Cardiac fibroblast (primary cell): ENCODE measurements at regions not wholly inside any gene's neighbourhood (a gene's known extent, or its start where the extent isn't known, plus 50 kb on each side); places are given as distances from the start of the nearest gene placed in this dataset.
A peak's percentile ranks its signal among the peaks of the same experiment; 100 is the strongest.
"Not testable (repeated sequence)": the region's sequence is repeated elsewhere in the genome, so short reads cannot be mapped to it uniquely, and the experiment has no call there.

Experiments
- DNase-seq, 2 donors: peaks; one replicate each; pipeline versions ENCODE4 v3.0.0 to v3.0.0-alpha.2; 2010; ENCODE audit warnings: low read depth in 2 of 2
- H3K4me3 ChIP-seq, 2 donors: replicated peaks in 1 of 2; 1 replicate in 1 of 2; 2 replicates in 1 of 2; pipeline ENCODE4 v1.5.1; 2011; ENCODE audit warnings: low read depth in 2 of 2, low read length in 2 of 2, mild to moderate bottlenecking in 2 of 2, moderate library complexity in 1 of 2

DNA sequence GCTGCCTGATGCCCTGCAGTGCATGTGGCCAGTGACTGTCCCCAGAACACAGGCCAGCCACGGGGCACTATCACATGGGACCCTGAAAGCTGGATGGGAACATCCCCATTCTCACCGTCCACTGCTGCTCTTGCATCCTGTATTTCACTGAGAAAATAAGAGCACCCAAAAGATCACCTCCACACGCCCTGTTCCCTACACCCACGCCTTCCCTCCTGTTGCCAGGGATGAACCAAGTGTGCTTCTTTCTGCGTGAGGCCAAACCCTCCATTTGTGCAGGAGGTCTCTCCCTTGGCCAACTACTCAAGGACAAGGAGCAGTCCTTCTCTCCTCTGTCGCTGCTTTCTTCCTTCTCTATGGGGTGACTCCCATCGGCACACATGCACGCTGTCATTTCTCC is 118.3 kb downstream of the LRRC37A3 start:
- H3K4me3 ChIP-seq, DNase-seq: not testable (repeated sequence)

- not testable (repeated sequence) for DNase-seq, H3K4me3 ChIP-seq
Observed at GRCh38 chr17:64800361-64800895, 118.8 kb downstream of the LRRC37A3 start.

GRCh38 chr17:64799543-64800188 is 119.6 kb downstream of the LRRC37A3 start:
- not testable (repeated sequence) for DNase-seq, H3K4me3 ChIP-seq

GRCh38 chr17:64798961-64799360 is 120.3 kb downstream of the LRRC37A3 start:
- not testable (repeated sequence) for H3K4me3 ChIP-seq, DNase-seq

DNA sequence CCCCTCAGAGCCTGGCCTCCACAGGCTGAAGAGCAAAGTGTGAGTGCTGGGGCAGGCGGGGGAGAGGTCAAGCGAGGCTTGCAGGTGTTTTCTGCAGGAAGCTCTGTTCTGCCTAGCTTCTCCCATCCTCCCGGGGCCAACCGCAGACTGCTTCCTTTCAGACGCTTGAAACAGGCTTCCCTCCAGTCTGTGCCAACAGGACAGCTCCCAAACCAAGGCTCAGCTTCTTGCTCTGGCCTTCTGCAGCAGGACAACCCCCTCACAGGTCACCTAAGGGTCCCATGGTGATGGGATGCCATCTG is 120.8 kb downstream of the LRRC37A3 start:
- not testable (repeated sequence) for H3K4me3 ChIP-seq, DNase-seq

GRCh38 chr17:64797746-64798488 is 121.4 kb downstream of the LRRC37A3 start:
- not testable (repeated sequence) for DNase-seq, H3K4me3 ChIP-seq

- not testable (repeated sequence) for H3K4me3 ChIP-seq, DNase-seq
Observed at GRCh38 chr17:64795342-64795741, 123.9 kb downstream of the LRRC37A3 start.

- DNase-seq, H3K4me3 ChIP-seq: not testable (repeated sequence)
Observed at GRCh38 chr17:64794548-64795274, 124.6 kb downstream of the LRRC37A3 start.

- H3K4me3 ChIP-seq, result not testable (repeated sequence)
Observed at GRCh38 chr17:64794113-64794512, 125.2 kb downstream of the LRRC37A3 start.

DNA sequence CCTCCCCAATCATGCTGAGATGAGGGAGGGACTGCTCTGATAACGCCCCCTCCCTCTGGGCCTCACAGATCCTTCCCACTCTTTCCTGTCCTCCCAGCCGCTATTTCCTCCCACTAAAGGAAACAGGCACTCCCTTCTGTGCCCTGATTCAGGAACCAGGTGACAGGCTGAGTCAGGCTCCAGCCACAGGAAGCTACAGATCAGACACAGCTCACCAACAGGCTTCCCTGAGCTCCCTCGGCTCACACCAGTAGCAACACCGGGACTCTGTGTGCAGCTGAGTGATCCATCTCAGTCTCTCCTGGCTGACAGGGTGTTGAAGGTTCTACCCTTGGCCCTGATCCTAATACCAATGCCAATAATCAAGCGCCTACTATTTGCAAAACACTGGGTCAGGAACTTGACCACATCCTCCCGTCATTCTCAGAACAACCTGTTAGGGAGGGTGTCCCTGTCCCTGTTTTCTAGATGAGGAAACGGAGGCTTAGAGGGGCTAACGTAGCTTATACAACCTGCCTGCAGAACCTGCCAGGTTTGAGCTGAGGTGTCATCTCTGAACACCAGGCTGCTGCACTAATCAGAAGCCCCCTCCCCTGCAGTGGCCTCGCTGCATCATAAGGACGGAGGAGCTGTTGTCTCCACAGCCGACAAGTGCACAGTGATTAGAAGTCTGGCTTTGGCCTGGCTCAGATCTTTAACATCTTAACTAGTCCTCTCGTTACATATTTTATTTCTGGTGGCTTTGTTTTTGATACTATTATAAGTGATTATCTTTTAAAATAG is 126.3 kb downstream of the LRRC37A3 start:
- DNase-seq, result peak; percentile 56 to 66
- not testable (repeated sequence) for H3K4me3 ChIP-seq

More at GRCh38 chr17:64794113-64794512, 125.2 kb downstream of the LRRC37A3 start:
- DNase-seq, result not testable (repeated sequence)

- not testable (repeated sequence) for DNase-seq, H3K4me3 ChIP-seq
Observed at GRCh38 chr17:64792276-64792675, 127.0 kb downstream of the LRRC37A3 start.

GRCh38 chr17:64791691-64792090 is 127.6 kb downstream of the LRRC37A3 start:
- DNase-seq, H3K4me3 ChIP-seq: not testable (repeated sequence)

GRCh38 chr17:64791226-64791625 is 128.1 kb downstream of the LRRC37A3 start:
- not testable (repeated sequence) for DNase-seq, H3K4me3 ChIP-seq

GRCh38 chr17:64790690-64791089 is 128.6 kb upstream of the SMURF2 start:
- DNase-seq, H3K4me3 ChIP-seq: not testable (repeated sequence)

DNA sequence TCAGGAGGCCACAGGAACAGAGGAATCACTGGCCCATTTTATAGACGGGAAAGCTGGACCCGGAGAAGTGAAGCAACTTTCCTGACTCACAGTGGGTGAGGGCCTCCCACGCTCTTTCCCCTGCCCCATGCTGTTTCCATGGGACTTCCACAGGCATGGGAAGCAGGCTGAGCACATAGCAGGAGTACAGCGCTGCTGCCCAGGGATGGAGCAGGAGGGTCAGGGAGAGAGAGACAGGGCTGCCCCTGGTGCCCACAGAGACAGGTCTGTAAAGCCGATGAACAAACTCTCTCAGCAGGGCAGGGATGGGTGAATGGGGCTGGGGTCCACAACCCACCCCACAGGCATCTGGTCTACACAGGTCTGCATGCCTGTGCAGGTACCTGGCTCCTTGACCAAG is 128.1 kb upstream of the SMURF2 start:
- DNase-seq, result not testable (repeated sequence)

DNA sequence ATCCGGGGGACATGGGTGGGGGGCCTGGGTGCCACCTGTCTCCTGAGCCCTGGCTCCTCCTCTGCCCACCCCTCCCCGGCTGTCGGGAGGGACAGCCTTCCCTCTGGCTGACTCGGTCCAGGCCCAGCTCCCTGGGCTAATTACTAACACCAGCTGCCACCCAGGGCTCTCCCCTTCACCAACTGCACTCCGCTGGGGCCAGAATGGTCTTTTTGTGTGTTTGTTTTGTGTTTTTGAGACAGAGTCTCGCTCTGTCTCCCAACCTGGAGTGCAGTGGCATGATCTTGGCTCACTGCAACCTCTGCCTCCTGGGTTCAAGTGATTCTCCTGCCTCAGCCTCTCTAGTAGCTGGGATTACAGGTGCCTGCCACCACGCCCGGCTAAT is 126.9 kb upstream of the SMURF2 start:
- DNase-seq, H3K4me3 ChIP-seq: not testable (repeated sequence)

More for the DNA sequence above, 128.1 kb upstream of the SMURF2 start:
- H3K4me3 ChIP-seq, result not testable (repeated sequence)
